Brain microvascular endothelial cell (primary cell): ENCODE measurements at regions not wholly inside any gene's neighbourhood (a gene's known extent, or its start where the extent isn't known, plus 50 kb on each side); places are given as distances from the start of the nearest gene placed in this dataset.

ENCODE experiments used
- DNase-seq: peaks from one replicate; pipeline ENCODE4 v3.0.0-alpha.2; 2020
- H3K27ac ChIP-seq: fragments of 250-450 bp; sonication (Bioruptor Pico); 2 replicates; pipeline ENCODE4 v1.5.1; 2020; ENCODE audit warnings: mild to moderate bottlenecking, moderate library complexity
- H3K27me3 ChIP-seq: fragments of 250-450 bp; sonication (Bioruptor Pico); replicated peaks from 2 replicates; pipeline ENCODE4 v1.5.1; 2020; ENCODE audit warnings: mild to moderate bottlenecking
- H3K36me3 ChIP-seq: fragments of 250-450 bp; sonication (Bioruptor Pico); replicated peaks from 2 replicates; pipeline ENCODE4 v1.5.1; 2020; ENCODE audit warnings: mild to moderate bottlenecking
- H3K4me3 ChIP-seq: 2 replicates; pipeline ENCODE4 v1.5.1; 2011; ENCODE audit warnings: low read depth, mild to moderate bottlenecking, control low read depth, low read length, moderate library complexity
- in situ Hi-C: cut with HindIII; loops from 2 replicates; pipeline ENCODE4 v1.10.0; 2017; ENCODE audit warnings: low sequenced_read_pairs, low pct_ligation_motif_present
- TF ChIP-seq, protein P1 (sequence below): IDR thresholded peaks from 2 replicates; pipeline ENCODE4 v1.5.1; 2011; ENCODE audit warnings: low read depth, mild to moderate bottlenecking, moderate library complexity, low read length, control low read depth, inconsistent platforms; ENCODE audit errors: missing control alignments

DNA sequence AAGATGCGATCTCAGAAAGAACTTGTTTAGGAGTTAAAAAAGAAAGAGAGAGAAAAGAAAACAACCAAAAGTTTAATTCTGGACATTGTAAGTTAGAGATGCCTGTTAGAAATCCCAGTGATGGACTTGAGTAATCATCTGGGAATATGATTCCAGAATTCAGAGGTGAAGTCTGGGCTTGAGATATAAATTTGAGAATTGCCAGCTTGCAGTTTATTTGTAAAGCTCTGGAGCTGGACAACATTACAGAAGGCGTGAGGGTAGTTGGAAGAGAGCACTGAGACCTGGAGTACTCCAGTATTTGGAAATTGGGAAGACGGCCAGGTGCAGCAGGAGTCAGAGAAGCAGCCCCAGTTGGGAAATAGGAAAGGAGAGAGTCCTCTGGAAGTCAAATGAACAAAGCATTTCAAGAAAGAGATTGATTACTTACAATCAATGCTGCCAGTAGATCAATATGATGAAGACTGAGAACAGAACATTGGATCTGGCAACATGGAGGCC is 128.8 kb upstream of the ARHGAP28 start:
- H3K4me3 ChIP-seq = no peak overlapping the region
- in situ Hi-C loops = no loop called here
- H3K27me3 ChIP-seq = no peaks in the 10 kb centered on the region
- no peak for DNase-seq
- no peak overlapping the region for H3K27ac ChIP-seq
- TF ChIP-seq, protein P1, sequence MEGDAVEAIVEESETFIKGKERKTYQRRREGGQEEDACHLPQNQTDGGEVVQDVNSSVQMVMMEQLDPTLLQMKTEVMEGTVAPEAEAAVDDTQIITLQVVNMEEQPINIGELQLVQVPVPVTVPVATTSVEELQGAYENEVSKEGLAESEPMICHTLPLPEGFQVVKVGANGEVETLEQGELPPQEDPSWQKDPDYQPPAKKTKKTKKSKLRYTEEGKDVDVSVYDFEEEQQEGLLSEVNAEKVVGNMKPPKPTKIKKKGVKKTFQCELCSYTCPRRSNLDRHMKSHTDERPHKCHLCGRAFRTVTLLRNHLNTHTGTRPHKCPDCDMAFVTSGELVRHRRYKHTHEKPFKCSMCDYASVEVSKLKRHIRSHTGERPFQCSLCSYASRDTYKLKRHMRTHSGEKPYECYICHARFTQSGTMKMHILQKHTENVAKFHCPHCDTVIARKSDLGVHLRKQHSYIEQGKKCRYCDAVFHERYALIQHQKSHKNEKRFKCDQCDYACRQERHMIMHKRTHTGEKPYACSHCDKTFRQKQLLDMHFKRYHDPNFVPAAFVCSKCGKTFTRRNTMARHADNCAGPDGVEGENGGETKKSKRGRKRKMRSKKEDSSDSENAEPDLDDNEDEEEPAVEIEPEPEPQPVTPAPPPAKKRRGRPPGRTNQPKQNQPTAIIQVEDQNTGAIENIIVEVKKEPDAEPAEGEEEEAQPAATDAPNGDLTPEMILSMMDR = no peak
- no peaks in the 10 kb centered on the region for H3K36me3 ChIP-seq

DNA sequence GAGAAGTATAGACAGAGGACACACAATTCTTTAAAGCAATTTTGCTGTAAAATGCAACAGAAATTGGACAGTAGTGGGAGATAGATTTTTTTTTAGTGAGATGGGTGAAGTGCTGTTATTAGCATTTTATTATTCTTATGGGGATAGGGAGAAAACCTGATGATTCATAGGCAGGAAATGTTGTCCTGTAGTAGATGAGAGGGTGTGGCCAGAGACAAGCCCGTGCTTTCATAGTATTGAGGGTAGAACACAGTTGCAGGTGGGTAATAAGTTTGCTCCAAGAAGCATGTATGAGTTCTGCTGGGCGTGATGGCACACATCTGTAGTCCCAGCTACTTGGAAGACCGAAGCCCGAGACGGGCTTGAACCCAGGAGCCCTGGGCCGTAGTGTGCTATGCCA is 128.3 kb upstream of the ARHGAP28 start:
- in situ Hi-C loops = no loop called here
- Histone ChIP-seq H3K27me3 (no peaks in the 10 kb centered on the region), H3K27ac (no peak overlapping the region), H3K4me3 (no peak overlapping the region), H3K36me3 (no peaks in the 10 kb centered on the region)
- TF ChIP-seq, protein P1 = no peak
- DNase-seq = no peak

DNA sequence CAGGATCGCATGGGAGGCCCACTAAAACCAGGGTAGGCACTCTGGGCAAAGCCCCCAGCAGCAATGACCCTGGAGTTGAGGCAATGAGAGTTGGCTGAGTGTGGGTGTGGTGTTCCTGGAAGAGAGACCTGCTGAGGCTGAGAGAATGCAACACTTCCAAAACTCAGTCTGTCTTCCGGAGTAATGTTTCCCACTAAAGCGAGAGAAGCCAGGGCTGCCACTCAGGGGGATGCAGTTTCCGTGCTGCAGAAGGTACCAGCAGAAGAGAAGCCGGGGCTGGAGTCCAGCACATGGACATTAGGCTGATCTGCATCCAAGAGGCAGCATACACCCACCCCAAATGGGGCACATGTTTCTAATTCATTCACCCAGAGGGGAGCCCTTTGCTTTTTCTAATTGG is 127.2 kb upstream of the ARHGAP28 start:
- H3K36me3 ChIP-seq = no peaks in the 10 kb centered on the region
- TF ChIP-seq, protein P1 = no peak
- DNase-seq = no peak

DNA sequence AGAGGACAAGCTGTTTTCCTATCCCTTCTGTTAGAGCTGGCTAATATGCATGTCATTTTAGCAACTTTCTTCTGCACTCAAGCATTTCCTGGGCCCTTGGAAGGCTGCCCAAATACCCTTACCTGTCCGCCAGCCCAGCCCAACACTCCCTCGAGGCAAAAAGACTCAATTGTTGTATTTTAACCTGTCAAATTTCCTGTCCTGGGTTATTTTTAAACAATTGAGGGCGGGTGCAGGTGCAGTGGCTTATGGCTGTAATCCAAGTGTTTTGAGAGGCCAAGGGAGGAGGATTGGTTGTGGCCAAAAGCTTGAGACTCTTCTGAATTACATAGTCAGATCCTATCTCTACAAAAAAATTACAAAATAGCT is 125.0 kb upstream of the ARHGAP28 start:
- Histone ChIP-seq H3K27ac (no peak overlapping the region), H3K4me3 (no peak overlapping the region), H3K27me3 (no peaks in the 10 kb centered on the region), H3K36me3 (no peaks in the 10 kb centered on the region)
- TF ChIP-seq, protein P1 = no peak
- in situ Hi-C loops = no loop called here
- DNase-seq = no peak

More for the DNA sequence above, 127.2 kb upstream of the ARHGAP28 start:
- in situ Hi-C loops = no loop called here
- Histone ChIP-seq H3K27ac (no peak overlapping the region), H3K4me3 (no peak overlapping the region), H3K27me3 (no peaks in the 10 kb centered on the region)

DNA sequence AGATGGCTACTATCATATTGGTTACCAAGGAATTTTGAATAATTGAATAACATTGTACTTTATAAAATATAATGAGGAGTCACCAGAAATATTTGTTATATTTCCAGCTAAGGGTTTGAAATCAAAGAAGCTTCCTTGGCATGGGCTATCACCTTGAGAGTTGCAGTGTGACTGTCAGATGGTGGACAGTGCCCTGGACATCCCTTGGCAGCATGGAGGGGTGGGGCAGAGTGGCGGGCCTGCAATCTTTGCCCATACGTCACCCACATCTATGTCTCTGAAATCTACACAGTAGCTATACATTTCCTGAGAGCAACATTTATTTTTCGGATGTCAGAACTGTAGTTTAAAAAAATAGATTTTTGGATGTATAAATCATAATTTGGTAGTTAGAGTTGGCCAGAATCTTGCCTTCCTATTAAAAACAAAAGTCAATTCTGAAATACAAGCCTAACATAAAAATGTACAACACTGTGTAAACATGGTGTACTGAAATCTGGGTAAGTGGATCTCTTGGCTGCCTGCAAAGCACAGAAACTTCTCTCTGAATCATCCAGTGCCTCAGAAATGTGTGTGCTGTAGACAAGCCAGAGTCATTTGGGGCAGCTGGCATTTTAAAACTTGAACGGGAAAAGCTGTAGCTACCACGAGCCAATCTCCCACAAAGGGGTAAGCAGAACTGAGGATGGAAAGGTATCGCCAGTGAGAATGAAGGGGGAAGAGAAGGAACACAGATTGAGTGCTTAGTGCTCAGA is 124.2 kb upstream of the ARHGAP28 start:
- H3K27ac ChIP-seq = no peak overlapping the region
- in situ Hi-C loops = no loop called here
- no peaks in the 10 kb centered on the region for H3K27me3 ChIP-seq
- no peak overlapping the region for H3K4me3 ChIP-seq
- TF ChIP-seq, protein P1 = no peak
- no peaks in the 10 kb centered on the region for H3K36me3 ChIP-seq
- no peak for DNase-seq
